CD4-positive, alpha-beta memory T cell (primary cell): ENCODE measurements at regions not wholly inside any gene's neighbourhood (a gene's known extent, or its start where the extent isn't known, plus 50 kb on each side); places are given as distances from the start of the nearest gene placed in this dataset.

Experiments
- CTCF ChIA-PET: fragments of 350-600 bp; sonication (Branson Sonifier 250); formaldehyde crosslinking; loops from one replicate; lab custom pipeline; 2021; ENCODE audit warnings: inconsistent platforms; ENCODE audit not compliant: partially characterized antibody; lab: Charles Lee
- POLR2A ChIA-PET: fragments of 350-600 bp; sonication (Branson Sonifier 250); formaldehyde crosslinking; loops from one replicate; lab custom pipeline; 2021; ENCODE audit not compliant: partially characterized antibody; lab: Charles Lee
- DNase-seq, 5 donors: peaks; one replicate each; pipeline versions ENCODE4 v3.0.0 to v3.0.0-alpha.2; 2020 to 2022; ENCODE audit warnings: mixed read lengths in 1 of 5
- H3K27ac ChIP-seq: one replicate; pipeline ENCODE4 v1.7.0; 2013; ENCODE audit warnings: low read depth, low read length
- H3K27me3 ChIP-seq: 2 replicates; pipeline ENCODE4 v1.7.0; 2013; ENCODE audit warnings: mild to moderate bottlenecking, low read length, moderate library complexity; ENCODE audit not compliant: insufficient read depth
- H3K36me3 ChIP-seq: 2 replicates; pipeline ENCODE4 v1.7.0; 2013; ENCODE audit warnings: mild to moderate bottlenecking, low read length, moderate library complexity; ENCODE audit not compliant: insufficient read depth
- H3K4me1 ChIP-seq: 2 replicates; pipeline ENCODE4 v1.7.0; 2013; ENCODE audit warnings: mild to moderate bottlenecking, low read length, moderate library complexity; ENCODE audit not compliant: insufficient read depth
- H3K4me3 ChIP-seq, 2 donors: one replicate each; pipeline ENCODE4 v1.7.0; 2013; ENCODE audit warnings: low read length in 2 of 2, mild to moderate bottlenecking in 1 of 2
- H3K9me3 ChIP-seq, 2 donors: one replicate each; pipeline ENCODE4 v1.7.0; 2013; ENCODE audit warnings: low read length in 2 of 2, control low read depth in 1 of 2; ENCODE audit not compliant: control insufficient read depth in 1 of 2
- H3K27ac Mint-ChIP-seq, 7 donors: one replicate each; pipeline ENCODE4 v1.8.0; 2020 to 2021; ENCODE audit warnings: mixed read lengths in 7 of 7, mild to moderate bottlenecking in 6 of 7, inconsistent platforms in 3 of 7, moderate library complexity in 3 of 7
- H3K27me3 Mint-ChIP-seq, 2 donors: one replicate each; pipeline ENCODE4 v1.8.0; 2020 to 2021; ENCODE audit warnings: mixed read lengths in 2 of 2
- H3K36me3 Mint-ChIP-seq, 2 donors: one replicate each; pipeline ENCODE4 v1.8.0; 2020 to 2021; ENCODE audit warnings: mixed read lengths in 2 of 2, inconsistent platforms in 1 of 2, mild to moderate bottlenecking in 1 of 2
- H3K4me1 Mint-ChIP-seq, 4 donors: one replicate each; pipeline ENCODE4 v1.8.0; 2020 to 2021; ENCODE audit warnings: mixed read lengths in 4 of 4, mild to moderate bottlenecking in 1 of 4
- H3K4me3 Mint-ChIP-seq, 8 donors: one replicate each; pipeline ENCODE4 v1.8.0; 2020 to 2021; ENCODE audit warnings: mixed read lengths in 8 of 8, mild to moderate bottlenecking in 7 of 8, moderate library complexity in 6 of 8, inconsistent platforms in 3 of 8
- H3K9me3 Mint-ChIP-seq, 8 donors: one replicate each; pipeline ENCODE4 v1.8.0; 2020 to 2021; ENCODE audit warnings: mixed read lengths in 8 of 8, mild to moderate bottlenecking in 5 of 8, inconsistent platforms in 3 of 8, moderate library complexity in 1 of 8
- intact Hi-C: fragments of 100-400 bp; cut with micrococcal nuclease; formaldehyde crosslinking; loops from one replicate; pipeline ENCODE4 v1.15.1; 2023

DNA sequence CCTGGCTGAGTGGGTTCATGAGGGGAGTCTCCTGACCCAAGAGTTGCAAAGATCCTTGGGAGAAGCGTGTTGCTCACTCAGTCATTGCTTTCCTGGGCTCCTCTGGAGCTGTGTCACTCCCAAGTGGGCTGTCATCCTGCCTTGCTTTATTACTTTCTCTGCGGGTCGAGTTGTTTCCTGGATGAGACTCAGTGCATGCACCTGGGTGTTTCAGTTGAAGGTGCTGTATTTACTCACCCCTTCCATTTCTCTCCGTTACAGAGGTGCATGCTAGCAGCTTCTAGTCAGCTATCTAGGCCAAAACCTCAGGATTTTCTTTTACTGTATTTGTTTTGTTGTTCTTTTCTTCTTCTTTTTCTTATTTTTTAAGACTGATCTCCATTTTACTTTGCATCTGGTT is 785.5 kb upstream of the EDIL3 start:
- Mint-ChIP-seq H3K4me1 (no peaks in the 10 kb centered on the region), H3K36me3 (no peaks in the 10 kb centered on the region), H3K9me3 (peaks cover 0 to 14% (median 6%) of the 10 kb centered on the region in 8 donors), H3K27me3 (no peaks in the 10 kb centered on the region), H3K27ac (no peak overlapping the region), H3K4me3 (no peak overlapping the region)
- no peak for DNase-seq
- Histone ChIP-seq H3K27ac (no peak overlapping the region), H3K36me3 (no peaks in the 10 kb centered on the region), H3K4me1 (no peaks in the 10 kb centered on the region), H3K4me3 (no peak overlapping the region), H3K27me3 (no peaks in the 10 kb centered on the region), H3K9me3 (no peaks in the 10 kb centered on the region)
- POLR2A ChIA-PET: no interaction called here
- CTCF ChIA-PET: no interaction called here
- intact Hi-C loops: no loop called here

DNA sequence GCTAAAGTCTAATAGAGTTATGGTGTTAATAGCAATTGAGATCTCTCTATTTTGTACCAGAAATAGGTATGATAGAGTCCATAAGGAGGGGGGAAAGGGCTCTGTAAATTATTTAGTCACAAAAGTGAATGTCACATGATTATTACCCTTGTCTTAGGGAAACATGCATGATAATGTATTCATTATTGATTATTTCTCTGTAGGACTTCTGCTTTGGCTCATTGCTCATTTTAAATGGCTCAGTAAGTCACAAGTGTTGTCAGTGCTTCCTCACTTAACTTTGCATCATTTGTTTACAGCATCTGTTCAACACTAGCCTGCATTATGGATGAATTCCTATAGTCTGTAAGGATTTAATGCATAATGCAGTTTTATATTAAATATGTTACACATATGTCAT is 788.8 kb upstream of the EDIL3 start:
- H3K4me1 Mint-ChIP-seq: no peaks in the 10 kb centered on the region
- H3K4me3 Mint-ChIP-seq: no peak overlapping the region
- POLR2A ChIA-PET: no interaction called here
- H3K36me3 Mint-ChIP-seq: no peaks in the 10 kb centered on the region
- Histone ChIP-seq H3K36me3 (no peaks in the 10 kb centered on the region), H3K27me3 (no peaks in the 10 kb centered on the region), H3K4me3 (no peak overlapping the region), H3K27ac (no peak overlapping the region), H3K9me3 (no peaks in the 10 kb centered on the region), H3K4me1 (no peaks in the 10 kb centered on the region)
- intact Hi-C loops: no loop called here
- peaks cover 0 to 3% (median 0%) of the 10 kb centered on the region in 8 donors for H3K9me3 Mint-ChIP-seq
- no peak overlapping the region for H3K27ac Mint-ChIP-seq
- CTCF ChIA-PET: no interaction called here
- no peaks in the 10 kb centered on the region for H3K27me3 Mint-ChIP-seq
- DNase-seq: no peak

DNA sequence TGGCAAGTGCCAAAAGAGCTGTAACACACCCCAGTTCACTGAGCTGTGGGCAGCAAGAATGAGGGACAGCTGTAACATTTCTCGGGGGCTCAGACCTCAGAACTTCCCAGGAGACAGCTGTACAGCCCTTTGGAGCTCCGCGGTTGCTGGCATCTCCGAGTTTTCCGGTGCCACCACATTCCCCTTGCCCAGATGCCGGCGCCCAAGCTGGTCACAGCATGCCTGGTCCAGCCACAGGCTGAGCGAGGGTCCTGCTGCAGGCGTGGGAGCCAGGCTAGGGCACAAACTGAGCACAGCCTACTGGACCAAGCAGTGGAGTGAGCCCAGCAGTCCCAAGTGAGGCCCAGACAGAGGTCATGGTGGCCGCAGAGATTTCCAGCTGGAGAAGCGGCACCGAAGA is 797.7 kb upstream of the EDIL3 start:
- no peak for DNase-seq
- Mint-ChIP-seq H3K27me3 (no peaks in the 10 kb centered on the region), H3K4me3 (no peak overlapping the region), H3K4me1 (peaks cover 0 to 2% (median 0%) of the 10 kb centered on the region in 4 donors), H3K9me3 (peaks cover 0 to 5% (median 0%) of the 10 kb centered on the region in 8 donors), H3K36me3 (no peaks in the 10 kb centered on the region), H3K27ac (no peak overlapping the region)
- Histone ChIP-seq H3K36me3 (no peaks in the 10 kb centered on the region), H3K9me3 (no peaks in the 10 kb centered on the region), H3K4me1 (no peaks in the 10 kb centered on the region), H3K27me3 (no peaks in the 10 kb centered on the region), H3K27ac (no peak overlapping the region), H3K4me3 (no peak overlapping the region)
- CTCF ChIA-PET: no interaction called here
- intact Hi-C loops: no loop called here
- POLR2A ChIA-PET: no interaction called here

DNA sequence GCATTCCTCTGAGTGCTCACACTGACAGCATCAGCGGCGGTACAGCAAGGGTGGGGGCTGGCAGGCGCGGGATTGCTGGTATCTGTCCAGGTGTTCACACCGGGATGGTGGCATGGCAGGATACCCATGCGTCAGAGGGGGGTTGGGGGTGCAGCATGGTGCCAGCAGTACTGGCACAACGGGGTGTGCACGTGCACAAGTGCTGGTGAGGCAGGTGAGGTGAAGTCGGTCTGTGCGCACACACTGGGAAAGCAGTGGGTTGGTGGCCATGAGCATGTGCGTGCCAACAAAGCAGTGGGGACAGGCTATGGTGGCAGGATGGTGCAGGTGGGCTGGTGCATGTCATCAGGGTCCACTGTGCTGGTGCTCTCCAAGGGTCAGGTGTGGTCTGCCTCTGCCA is 819.6 kb upstream of the EDIL3 start:
- no peak overlapping the region for H3K4me3 Mint-ChIP-seq
- no peak overlapping the region for H3K27ac Mint-ChIP-seq
- no peaks in the 10 kb centered on the region for H3K36me3 Mint-ChIP-seq
- intact Hi-C loops: no loop called here
- no peak overlapping the region for H3K4me3 ChIP-seq
- no peaks in the 10 kb centered on the region for H3K27me3 Mint-ChIP-seq
- no peak overlapping the region for H3K27ac ChIP-seq
- H3K27me3 ChIP-seq: no peaks in the 10 kb centered on the region
- CTCF ChIA-PET: no interaction called here
- H3K4me1 Mint-ChIP-seq: no peaks in the 10 kb centered on the region
- peaks cover 0 to 4% (median 3%) of the 10 kb centered on the region in 8 donors for H3K9me3 Mint-ChIP-seq
- POLR2A ChIA-PET: no interaction called here
- no peak for DNase-seq
- no peaks in the 10 kb centered on the region for H3K4me1 ChIP-seq
- H3K9me3 ChIP-seq: no peaks in the 10 kb centered on the region
- H3K36me3 ChIP-seq: no peaks in the 10 kb centered on the region

DNA sequence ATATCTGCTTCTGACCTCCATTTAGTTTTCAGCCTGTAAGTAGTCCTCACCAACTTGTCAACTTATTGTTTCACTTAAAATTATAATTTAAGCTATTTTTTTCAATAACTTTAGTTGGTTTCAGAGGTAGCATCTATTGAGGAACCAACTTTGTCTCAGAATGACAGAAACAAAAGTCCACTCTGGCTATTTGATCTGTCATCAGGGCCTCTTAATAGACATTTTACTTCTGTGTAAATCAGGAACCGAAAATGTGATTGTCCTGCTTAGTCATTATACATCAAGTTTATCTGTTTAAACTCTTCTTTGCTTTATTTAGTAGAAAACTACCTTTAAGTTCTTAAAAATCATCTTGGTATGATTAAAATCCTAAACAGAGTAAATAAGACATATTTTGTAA is 820.8 kb upstream of the EDIL3 start:
- H3K27me3 Mint-ChIP-seq: no peaks in the 10 kb centered on the region
- ChIA-PET CTCF (no interaction called here), POLR2A (no interaction called here)
- no peak overlapping the region for H3K27ac Mint-ChIP-seq
- Histone ChIP-seq H3K36me3 (no peaks in the 10 kb centered on the region), H3K4me1 (no peaks in the 10 kb centered on the region), H3K4me3 (no peak overlapping the region), H3K9me3 (no peaks in the 10 kb centered on the region), H3K27me3 (no peaks in the 10 kb centered on the region), H3K27ac (no peak overlapping the region)
- intact Hi-C loops: no loop called here
- peaks cover 0 to 4% (median 3%) of the 10 kb centered on the region in 8 donors for H3K9me3 Mint-ChIP-seq
- no peaks in the 10 kb centered on the region for H3K36me3 Mint-ChIP-seq
- no peak for DNase-seq
- H3K4me3 Mint-ChIP-seq: no peak overlapping the region
- no peaks in the 10 kb centered on the region for H3K4me1 Mint-ChIP-seq

DNA sequence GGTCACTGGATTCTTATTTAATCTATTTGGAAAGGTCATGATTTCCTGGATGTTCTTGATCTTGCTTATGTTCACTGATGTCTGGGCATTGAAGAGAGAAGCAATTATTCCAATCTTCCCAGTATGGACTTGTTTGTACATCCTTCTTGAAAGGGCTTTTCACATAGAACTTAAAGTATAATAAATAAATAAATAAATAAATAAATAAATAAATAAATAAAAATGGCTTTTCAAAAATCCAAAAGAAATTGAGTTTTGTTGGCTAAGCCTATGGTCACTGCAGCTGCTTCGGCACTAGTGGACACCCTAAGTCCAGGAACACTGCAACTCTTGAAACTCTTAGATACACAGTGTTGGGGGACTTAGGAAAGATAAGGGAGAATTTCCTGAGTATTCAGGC is 840.7 kb upstream of the EDIL3 start:
- H3K27me3 Mint-ChIP-seq: no peaks in the 10 kb centered on the region
- Histone ChIP-seq H3K9me3 (no peaks in the 10 kb centered on the region), H3K4me3 (no peak overlapping the region), H3K36me3 (no peaks in the 10 kb centered on the region), H3K27me3 (no peaks in the 10 kb centered on the region), H3K4me1 (no peaks in the 10 kb centered on the region), H3K27ac (no peak overlapping the region)
- H3K4me3 Mint-ChIP-seq: no peak overlapping the region
- CTCF ChIA-PET: no interaction called here
- H3K27ac Mint-ChIP-seq: no peak overlapping the region
- H3K4me1 Mint-ChIP-seq: no peaks in the 10 kb centered on the region
- no peak for DNase-seq
- POLR2A ChIA-PET: no interaction called here
- intact Hi-C loops: no loop called here
- H3K36me3 Mint-ChIP-seq: no peaks in the 10 kb centered on the region
- H3K9me3 Mint-ChIP-seq: peaks cover 0 to 14% (median 6%) of the 10 kb centered on the region in 8 donors

DNA sequence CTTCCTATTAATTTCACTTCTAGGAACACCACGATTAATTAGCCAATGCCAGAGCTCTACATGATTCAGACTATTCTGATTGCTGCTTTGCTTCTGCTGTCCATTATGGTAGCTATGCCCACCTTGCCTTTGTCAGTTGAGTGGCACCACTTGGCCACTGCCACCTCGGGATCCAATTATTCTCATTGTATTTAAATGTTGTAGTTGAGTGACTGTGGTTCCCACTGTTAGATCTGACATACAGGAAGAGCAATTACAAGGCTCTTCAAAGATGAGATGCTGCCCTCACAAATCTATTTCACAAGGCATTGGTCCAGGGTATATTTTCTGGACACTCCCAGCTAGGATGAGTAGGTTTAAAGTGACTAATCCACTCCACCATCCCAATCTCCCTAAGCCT is 864.5 kb upstream of the EDIL3 start:
- H3K27ac ChIP-seq: no peak overlapping the region

DNA sequence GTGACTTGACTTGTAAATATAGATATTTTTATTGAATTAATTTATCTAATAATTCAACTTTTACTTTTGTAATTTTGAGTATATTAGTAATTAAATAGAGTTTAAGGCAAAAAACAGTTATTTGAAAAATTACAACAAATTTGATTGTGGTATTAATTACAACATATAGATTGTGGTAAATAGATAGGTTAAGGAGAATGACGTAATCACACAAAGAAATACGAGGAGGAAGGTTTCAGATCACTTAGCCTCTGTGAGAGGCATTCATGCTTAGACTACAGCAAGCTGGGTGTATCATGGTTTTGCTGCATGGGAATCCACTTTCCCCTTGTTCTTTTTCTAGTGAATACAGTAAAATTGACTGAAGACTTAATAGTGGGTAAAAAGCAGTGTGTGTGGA is 878.4 kb upstream of the EDIL3 start:
- ChIA-PET POLR2A (no interaction called here), CTCF (no interaction called here)
- intact Hi-C loops: no loop called here
- Histone ChIP-seq H3K27ac (no peak overlapping the region), H3K27me3 (no peaks in the 10 kb centered on the region), H3K9me3 (no peaks in the 10 kb centered on the region), H3K4me3 (no peak overlapping the region), H3K36me3 (no peaks in the 10 kb centered on the region), H3K4me1 (no peaks in the 10 kb centered on the region)
- DNase-seq: no peak
- H3K9me3 Mint-ChIP-seq: no peaks in the 10 kb centered on the region
- no peaks in the 10 kb centered on the region for H3K4me1 Mint-ChIP-seq
- H3K36me3 Mint-ChIP-seq: no peaks in the 10 kb centered on the region
- no peak overlapping the region for H3K4me3 Mint-ChIP-seq
- no peak overlapping the region for H3K27ac Mint-ChIP-seq
- H3K27me3 Mint-ChIP-seq: no peaks in the 10 kb centered on the region

More for the DNA sequence above, 864.5 kb upstream of the EDIL3 start:
- Histone ChIP-seq H3K4me1 (no peaks in the 10 kb centered on the region), H3K36me3 (no peaks in the 10 kb centered on the region), H3K4me3 (no peak overlapping the region), H3K9me3 (no peaks in the 10 kb centered on the region), H3K27me3 (no peaks in the 10 kb centered on the region)
- POLR2A ChIA-PET: no interaction called here
- CTCF ChIA-PET: no interaction called here
- no peaks in the 10 kb centered on the region for H3K4me1 Mint-ChIP-seq
- intact Hi-C loops: no loop called here
- peak overlapping the region in 1 of 8 donors; percentile 1 for H3K4me3 Mint-ChIP-seq
- no peak for DNase-seq
- no peaks in the 10 kb centered on the region for H3K27me3 Mint-ChIP-seq
- peak overlapping the region in 1 of 7 donors; percentile 12 for H3K27ac Mint-ChIP-seq
- H3K36me3 Mint-ChIP-seq: no peaks in the 10 kb centered on the region
- H3K9me3 Mint-ChIP-seq: peaks cover 0 to 20% (median 8%) of the 10 kb centered on the region in 8 donors
